Gastroesophageal sphincter (tissue), 4 donors: ENCODE measurements at regions not wholly inside any gene's neighbourhood (a gene's known extent, or its start where the extent isn't known, plus 50 kb on each side); places are given as distances from the start of the nearest gene placed in this dataset.

Experiments
- ATAC-seq: fragments of 150-250 bp; one replicate; pipeline ENCODE4 v1.9.1; 2016; ENCODE audit warnings: mild to moderate bottlenecking, moderate library complexity
- H3K27ac ChIP-seq, 4 donors: fragments of 200-600 bp; sonication (generic) in 3 of 4; 1 replicate in 3 of 4; 2 replicates in 1 of 4; pipeline ENCODE4 v1.5.1; 2016 to 2019
- H3K27me3 ChIP-seq: fragments of 200-600 bp; sonication (generic); one replicate; pipeline ENCODE4 v1.5.1; 2019
- H3K36me3 ChIP-seq, 2 donors: fragments of 200-600 bp; sonication (generic); one replicate each; pipeline ENCODE4 v1.5.1; 2019; ENCODE audit warnings: control low read depth in 1 of 2
- H3K4me1 ChIP-seq, 3 donors: fragments of 200-600 bp; sonication (generic); 1 replicate in 2 of 3; 2 replicates in 1 of 3; pipeline ENCODE4 v1.5.1; 2016 to 2019; ENCODE audit warnings: control low read depth in 2 of 3
- H3K4me3 ChIP-seq, 2 donors: fragments of 200-600 bp; sonication (generic); one replicate each; pipeline ENCODE4 v1.5.1; 2019; ENCODE audit warnings: mild to moderate bottlenecking in 1 of 2, moderate library complexity in 1 of 2
- H3K9me3 ChIP-seq, 3 donors: fragments of 200-600 bp; sonication (generic); one replicate each; pipeline ENCODE4 v1.5.1; 2017 to 2019; ENCODE audit warnings: control low read depth in 2 of 3
- EP300 ChIP-seq: sonication (generic); formaldehyde crosslinking; IDR thresholded peaks from one replicate; pipeline ENCODE4 v1.6.1; 2017; ENCODE audit warnings: antibody characterized with exemption, mild to moderate bottlenecking
- POLR2A ChIP-seq, 2 donors: fragments of 450-650 bp; IDR thresholded peaks; one replicate each; pipeline ENCODE4 v1.6.1; 2017; ENCODE audit warnings: antibody characterized with exemption in 2 of 2, mild to moderate bottlenecking in 2 of 2, moderate library complexity in 1 of 2
- POLR2AphosphoS5 ChIP-seq: sonication (generic); formaldehyde crosslinking; IDR thresholded peaks from one replicate; pipeline ENCODE4 v1.6.1; 2017; ENCODE audit warnings: antibody characterized with exemption
- WGBS, 2 donors: methylation state at CpG; one replicate each; pipeline ENCODE4 v1.1.5; 2018; ENCODE audit warnings: low coverage in 1 of 2; 5-methylcytosine and 5-hydroxymethylcytosine counted together
- TF ChIP-seq, protein P1 (sequence below), 4 experiments: fragments of 200-600 bp in 2 of 4; fragments of 450-650 bp in 2 of 4; sonication (generic) in 1 of 4; IDR thresholded peaks; one replicate each; pipeline ENCODE4 v1.5.1; 2017 to 2019; ENCODE audit warnings: antibody characterized with exemption in 4 of 4, mild to moderate bottlenecking in 2 of 4, moderate library complexity in 2 of 4

DNA sequence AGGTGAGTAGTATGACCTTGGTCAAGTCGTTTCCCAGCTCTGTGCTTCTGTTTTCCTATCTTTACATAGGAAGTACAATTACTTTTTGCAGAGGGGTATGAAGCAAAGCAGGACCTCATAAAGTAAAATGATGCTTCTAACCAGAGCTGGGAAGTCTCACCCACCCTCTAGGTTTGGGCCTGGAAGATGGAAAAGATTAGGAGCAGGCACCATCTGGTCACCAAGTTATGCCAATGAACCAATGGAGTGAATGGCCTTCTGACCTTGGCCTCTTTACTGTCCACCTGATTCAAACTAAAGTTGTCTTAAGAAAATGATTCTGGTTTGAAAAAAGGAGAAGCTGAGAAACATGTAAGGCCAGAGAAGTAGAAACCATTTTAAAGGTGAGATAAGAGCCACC is 68.9 kb upstream of the CTNNBL1 start:
- no peak overlapping the region for H3K27ac ChIP-seq
- WGBS, 2 donors = 20 to 43% methylated on average over 1 of the region's 1 CpG
- H3K36me3 ChIP-seq = no peaks in the 10 kb centered on the region
- ATAC-seq = no peak
- peaks cover 76% of the 10 kb centered on the region for H3K27me3 ChIP-seq
- H3K9me3 ChIP-seq = no peaks in the 10 kb centered on the region
- TF ChIP-seq POLR2A (IDR thresholded peaks at IDR 0.05) = no peak
- TF ChIP-seq POLR2AphosphoS5 = no peak
- TF ChIP-seq EP300 = no peak
- TF ChIP-seq, protein P1, sequence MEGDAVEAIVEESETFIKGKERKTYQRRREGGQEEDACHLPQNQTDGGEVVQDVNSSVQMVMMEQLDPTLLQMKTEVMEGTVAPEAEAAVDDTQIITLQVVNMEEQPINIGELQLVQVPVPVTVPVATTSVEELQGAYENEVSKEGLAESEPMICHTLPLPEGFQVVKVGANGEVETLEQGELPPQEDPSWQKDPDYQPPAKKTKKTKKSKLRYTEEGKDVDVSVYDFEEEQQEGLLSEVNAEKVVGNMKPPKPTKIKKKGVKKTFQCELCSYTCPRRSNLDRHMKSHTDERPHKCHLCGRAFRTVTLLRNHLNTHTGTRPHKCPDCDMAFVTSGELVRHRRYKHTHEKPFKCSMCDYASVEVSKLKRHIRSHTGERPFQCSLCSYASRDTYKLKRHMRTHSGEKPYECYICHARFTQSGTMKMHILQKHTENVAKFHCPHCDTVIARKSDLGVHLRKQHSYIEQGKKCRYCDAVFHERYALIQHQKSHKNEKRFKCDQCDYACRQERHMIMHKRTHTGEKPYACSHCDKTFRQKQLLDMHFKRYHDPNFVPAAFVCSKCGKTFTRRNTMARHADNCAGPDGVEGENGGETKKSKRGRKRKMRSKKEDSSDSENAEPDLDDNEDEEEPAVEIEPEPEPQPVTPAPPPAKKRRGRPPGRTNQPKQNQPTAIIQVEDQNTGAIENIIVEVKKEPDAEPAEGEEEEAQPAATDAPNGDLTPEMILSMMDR (IDR thresholded peaks at IDR 0.05) = no peak
- H3K4me1 ChIP-seq = no peaks in the 10 kb centered on the region
- H3K4me3 ChIP-seq = no peak overlapping the region

DNA sequence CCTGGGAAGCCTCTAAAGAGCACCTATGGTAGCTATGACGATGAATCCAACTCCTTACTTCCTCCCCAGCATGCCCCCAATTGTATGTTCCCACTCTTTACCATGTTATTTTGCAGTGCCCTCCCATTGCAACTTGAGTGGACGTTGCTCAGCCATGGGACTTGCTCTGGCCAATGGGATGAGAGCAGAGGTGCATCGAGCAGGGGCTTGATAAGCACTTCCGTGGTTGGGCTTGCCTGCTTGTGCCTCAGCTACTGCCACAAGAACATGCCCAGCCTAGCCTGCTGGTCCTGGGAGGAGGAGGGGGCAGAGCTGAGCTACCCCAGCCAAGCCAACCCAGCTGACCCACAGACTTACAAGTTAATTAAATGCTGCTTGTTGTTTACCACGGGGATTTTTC is 71.1 kb upstream of the CTNNBL1 start:
- no peak for ATAC-seq
- TF ChIP-seq EP300 (no peak), POLR2A (IDR thresholded peaks at IDR 0.05) (no peak), POLR2AphosphoS5 (no peak)
- TF ChIP-seq, protein P1 (IDR thresholded peaks at IDR 0.05) = no peak
- WGBS, 2 donors = 14 to 43% methylated on average over 2 to 4 of the region's 5 CpGs

DNA sequence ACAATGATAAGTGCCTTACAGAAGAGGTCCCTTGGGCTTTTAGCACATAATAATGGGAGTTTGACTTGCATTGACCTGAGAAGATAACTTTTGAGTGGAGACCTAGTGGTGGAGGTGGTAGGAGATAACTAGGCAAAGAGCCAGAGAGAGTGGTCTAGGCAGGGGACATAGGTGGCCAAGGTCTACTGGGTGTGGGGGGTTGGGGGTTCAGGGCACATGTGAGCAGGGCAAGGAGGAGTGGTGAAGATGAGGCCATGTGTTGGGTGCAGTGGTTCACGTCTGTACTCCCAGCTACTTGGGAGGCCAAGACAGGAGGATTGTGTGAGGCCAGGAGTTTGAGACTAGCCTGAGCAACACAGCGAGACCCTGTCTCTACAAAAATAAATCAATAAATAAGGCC is 74.3 kb upstream of the CTNNBL1 start:
- TF ChIP-seq, protein P1 (IDR thresholded peaks at IDR 0.05) = no peak
- no peak for TF ChIP-seq EP300
- TF ChIP-seq POLR2AphosphoS5 = no peak
- TF ChIP-seq POLR2A (IDR thresholded peaks at IDR 0.05) = no peak
- no peaks in the 10 kb centered on the region for H3K9me3 ChIP-seq
- 33 to 67% methylated on average over 1 to 2 of the region's 2 CpGs for WGBS, 2 donors
- ATAC-seq = no peak
- H3K4me1 ChIP-seq = no peaks in the 10 kb centered on the region
- H3K27ac ChIP-seq = no peak overlapping the region
- no peak overlapping the region for H3K4me3 ChIP-seq
- H3K27me3 ChIP-seq = peaks cover 46% of the 10 kb centered on the region
- H3K36me3 ChIP-seq = no peaks in the 10 kb centered on the region

More for the DNA sequence above, 71.1 kb upstream of the CTNNBL1 start:
- Histone ChIP-seq H3K27ac (no peak overlapping the region), H3K36me3 (no peaks in the 10 kb centered on the region), H3K4me1 (no peaks in the 10 kb centered on the region), H3K4me3 (no peak overlapping the region), H3K9me3 (no peaks in the 10 kb centered on the region), H3K27me3 (peaks cover 75% of the 10 kb centered on the region)

DNA sequence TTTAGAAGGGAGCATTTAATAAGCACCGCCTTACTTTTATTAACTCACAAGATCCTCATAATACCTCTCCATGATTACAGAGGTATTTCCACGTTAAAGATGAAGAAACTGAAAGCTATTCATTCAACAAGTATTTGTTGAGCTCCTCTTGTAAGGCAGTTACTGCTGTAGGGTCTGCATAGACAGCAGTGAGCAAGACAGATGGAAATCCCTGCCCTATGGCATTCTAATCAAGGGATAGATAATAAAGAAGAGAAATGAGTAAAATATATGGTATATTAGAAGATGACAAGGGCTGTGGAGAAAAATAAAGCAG is 77.8 kb upstream of the CTNNBL1 start:
- no peak overlapping the region for H3K27ac ChIP-seq
- no peaks in the 10 kb centered on the region for H3K36me3 ChIP-seq
- no peak overlapping the region for H3K4me3 ChIP-seq
- no peak for ATAC-seq
- 9 to 21% methylated on average over 2 of the region's 2 CpGs for WGBS, 2 donors
- H3K27me3 ChIP-seq = peaks cover 23% of the 10 kb centered on the region
- no peaks in the 10 kb centered on the region for H3K4me1 ChIP-seq
- TF ChIP-seq POLR2A (IDR thresholded peaks at IDR 0.05) (no peak), EP300 (no peak)
- no peaks in the 10 kb centered on the region for H3K9me3 ChIP-seq

DNA sequence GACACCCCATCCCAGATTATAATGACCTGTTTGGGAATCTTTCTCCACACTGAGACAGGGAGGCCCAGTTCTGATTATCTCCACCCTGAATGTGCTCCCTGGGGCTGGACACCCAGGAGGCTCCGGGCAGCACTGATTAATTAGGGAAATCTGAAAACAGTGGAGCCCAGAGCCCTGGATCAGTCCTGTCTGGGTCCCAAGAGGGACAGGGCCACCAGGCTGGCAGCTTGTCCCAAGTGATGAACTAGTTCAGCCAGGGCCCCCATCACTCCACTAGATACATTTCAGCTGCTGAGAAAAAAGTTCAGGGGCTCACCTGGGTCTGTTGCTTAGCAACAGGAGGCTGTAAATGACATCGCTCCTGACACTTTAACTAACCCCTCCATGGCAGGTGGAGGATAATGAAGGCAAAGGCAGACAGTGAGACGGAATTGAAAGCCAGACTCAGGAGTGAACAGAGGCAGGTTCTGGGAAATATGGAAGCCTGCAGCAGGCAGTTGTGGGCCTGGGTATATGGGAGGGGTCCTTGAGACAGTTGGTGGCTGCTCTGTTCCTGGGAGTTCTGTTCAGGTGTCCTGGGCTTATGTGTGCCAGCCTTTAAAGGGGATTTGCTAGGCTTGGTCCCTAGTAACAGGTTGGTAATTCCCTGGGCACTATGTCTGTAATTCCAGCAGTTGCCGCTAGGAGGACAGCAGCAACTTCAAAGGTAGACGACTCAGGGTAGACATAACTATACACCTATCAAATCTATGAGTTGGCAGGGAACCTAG is 78.3 kb upstream of the CTNNBL1 start:
- 25 to 37% methylated on average over 3 to 4 of the region's 5 CpGs for WGBS, 2 donors
- no peak for ATAC-seq
- H3K27ac ChIP-seq = no peak overlapping the region

More for the DNA sequence above, 78.3 kb upstream of the CTNNBL1 start:
- Histone ChIP-seq H3K36me3 (no peaks in the 10 kb centered on the region), H3K4me3 (no peak overlapping the region), H3K4me1 (no peaks in the 10 kb centered on the region), H3K9me3 (no peaks in the 10 kb centered on the region), H3K27me3 (peaks cover 23% of the 10 kb centered on the region)
- TF ChIP-seq POLR2A (IDR thresholded peaks at IDR 0.05) = no peak
- TF ChIP-seq EP300 = no peak
- TF ChIP-seq, protein P1 (IDR thresholded peaks at IDR 0.05) = peak in 3 of 4 experiments; percentile 43 to 52 (median 46)
- TF ChIP-seq POLR2AphosphoS5 = no peak
